ENCODE measurements at regions not wholly inside any gene's neighbourhood (a gene's known extent, or its start where the extent isn't known, plus 50 kb on each side); places are given as distances from the start of the nearest gene placed in this dataset.
"Not testable (repeated sequence)": the region's sequence is repeated elsewhere in the genome, so short reads cannot be mapped to it uniquely, and the experiment has no call there.

DNA sequence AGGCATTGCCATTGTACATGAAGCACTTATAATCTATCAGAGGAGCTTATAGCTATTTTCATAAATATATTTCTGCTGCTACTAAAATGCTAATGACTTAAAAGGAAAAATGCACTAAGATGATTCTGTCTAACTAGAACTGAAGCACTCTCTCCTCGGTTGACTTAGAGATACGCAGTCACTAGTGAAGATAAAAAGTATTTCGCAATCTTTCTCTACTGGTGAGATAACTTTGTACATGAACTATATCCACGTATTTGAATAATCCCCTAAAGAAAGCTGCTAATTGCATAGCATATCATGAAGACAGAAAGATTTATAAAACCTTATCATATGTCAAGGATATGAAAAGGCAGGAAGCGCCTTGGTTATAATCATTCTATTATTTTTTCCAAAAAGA, 658.1 kb upstream of the PRMT6 start:
- Histone ChIP-seq H3K4me1 (ENCODE audit: control insufficient read depth in 1 of 2, insufficient read depth in 2 of 2, low read length in 2 of 2) (no peaks in the 10 kb centered on the region), H3K36me3 (ENCODE audit: control insufficient read depth in 1 of 2, insufficient read depth in 2 of 2, low read length in 1 of 2) (no peaks in the 10 kb centered on the region), H3K4me3 (ENCODE audit: low read length in 2 of 2) (no peak overlapping the region), H3K27me3 (ENCODE audit: control insufficient read depth in 1 of 2, insufficient read depth in 2 of 2, low read length in 1 of 2) (no peaks in the 10 kb centered on the region), H3K9me3 (ENCODE audit: control insufficient read depth, low read length) (no peaks in the 10 kb centered on the region), H3K27ac (ENCODE audit: low read depth in 1 of 2, low read length in 2 of 2) (no peak overlapping the region)
- intact Hi-C loops (cut with DNase I), result no loop called here
- WGBS, 2 donors, result 64 to 77% methylated on average over 5 of the region's 5 CpGs
- ATAC-seq (ENCODE audit: low FRiP score) (no peak), DNase-seq (no peak)

DNA sequence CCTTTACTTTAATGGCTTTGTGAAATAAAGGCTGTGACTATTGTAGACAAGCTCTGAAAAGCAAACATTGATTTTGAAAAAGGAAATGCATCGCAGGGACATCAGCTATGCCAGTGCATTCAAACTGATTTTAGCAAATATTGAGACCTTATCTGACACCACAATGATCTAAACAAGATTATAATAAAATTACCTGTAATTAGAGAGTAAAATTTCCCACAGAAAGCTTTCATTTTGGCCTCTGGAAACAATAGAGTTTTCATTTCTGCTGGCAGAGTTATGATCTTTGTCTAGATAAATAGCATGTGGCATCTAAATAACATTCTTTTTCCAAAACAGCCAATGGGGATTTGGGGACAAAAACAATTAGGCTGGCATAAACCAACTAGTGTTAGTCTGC, 650.4 kb upstream of the PRMT6 start:
- DNase-seq (no peak), ATAC-seq (ENCODE audit: low FRiP score) (no peak)
- Histone ChIP-seq H3K27me3 (ENCODE audit: control insufficient read depth in 1 of 2, insufficient read depth in 2 of 2, low read length in 1 of 2) (no peaks in the 10 kb centered on the region), H3K9me3 (ENCODE audit: control insufficient read depth, low read length) (no peaks in the 10 kb centered on the region), H3K4me1 (ENCODE audit: control insufficient read depth in 1 of 2, insufficient read depth in 2 of 2, low read length in 2 of 2) (no peaks in the 10 kb centered on the region), H3K4me3 (ENCODE audit: low read length in 2 of 2) (no peak overlapping the region), H3K36me3 (ENCODE audit: control insufficient read depth in 1 of 2, insufficient read depth in 2 of 2, low read length in 1 of 2) (no peaks in the 10 kb centered on the region), H3K27ac (ENCODE audit: low read depth in 1 of 2, low read length in 2 of 2) (no peak overlapping the region)
- intact Hi-C loops (cut with DNase I), result no loop called here
- 67 to 77% methylated on average over 1 of the region's 1 CpG for WGBS, 2 donors

- DNase-seq; H3K27me3 ChIP-seq (ENCODE audit: control insufficient read depth in 1 of 2, insufficient read depth in 2 of 2, low read length in 1 of 2); H3K4me1 ChIP-seq (ENCODE audit: control insufficient read depth in 1 of 2, insufficient read depth in 2 of 2, low read length in 2 of 2); ATAC-seq (ENCODE audit: low FRiP score); H3K4me3 ChIP-seq (ENCODE audit: low read length in 2 of 2); H3K27ac ChIP-seq (ENCODE audit: low read depth in 1 of 2, low read length in 2 of 2); H3K36me3 ChIP-seq (ENCODE audit: control insufficient read depth in 1 of 2, insufficient read depth in 2 of 2, low read length in 1 of 2); H3K9me3 ChIP-seq (ENCODE audit: control insufficient read depth, low read length); intact Hi-C loops (cut with DNase I): not testable (repeated sequence)
- 86 to 87% methylated on average over 18 of the region's 18 CpGs for WGBS, 2 donors
These were observed 644.2 kb upstream of the PRMT6 start for GRCh38 chr1:106412321-106412720.

GRCh38 chr1:106435269-106435668, 621.2 kb upstream of the PRMT6 start:
- intact Hi-C loops (cut with DNase I), result no loop called here
- Histone ChIP-seq H3K4me3 (ENCODE audit: low read length in 2 of 2) (no peak overlapping the region), H3K9me3 (ENCODE audit: control insufficient read depth, low read length) (no peaks in the 10 kb centered on the region), H3K27ac (ENCODE audit: low read depth in 1 of 2, low read length in 2 of 2) (no peak overlapping the region), H3K36me3 (ENCODE audit: control insufficient read depth in 1 of 2, insufficient read depth in 2 of 2, low read length in 1 of 2) (no peaks in the 10 kb centered on the region), H3K4me1 (ENCODE audit: control insufficient read depth in 1 of 2, insufficient read depth in 2 of 2, low read length in 2 of 2) (no peaks in the 10 kb centered on the region), H3K27me3 (ENCODE audit: control insufficient read depth in 1 of 2, insufficient read depth in 2 of 2, low read length in 1 of 2) (no peaks in the 10 kb centered on the region)
- no peak for ATAC-seq (ENCODE audit: low FRiP score)
- no peak for DNase-seq
- WGBS, 2 donors, result 81 to 83% methylated on average over 1 of the region's 1 CpG

- DNase-seq, result no peak
- no peak for ATAC-seq (ENCODE audit: low FRiP score)
- WGBS, 2 donors, result 83% methylated on average over 4 of the region's 4 CpGs
- Histone ChIP-seq H3K36me3 (ENCODE audit: control insufficient read depth in 1 of 2, insufficient read depth in 2 of 2, low read length in 1 of 2) (no peaks in the 10 kb centered on the region), H3K4me3 (ENCODE audit: low read length in 2 of 2) (no peak overlapping the region), H3K27ac (ENCODE audit: low read depth in 1 of 2, low read length in 2 of 2) (no peak overlapping the region), H3K27me3 (ENCODE audit: control insufficient read depth in 1 of 2, insufficient read depth in 2 of 2, low read length in 1 of 2) (no peaks in the 10 kb centered on the region), H3K4me1 (ENCODE audit: control insufficient read depth in 1 of 2, insufficient read depth in 2 of 2, low read length in 2 of 2) (no peaks in the 10 kb centered on the region), H3K9me3 (ENCODE audit: control insufficient read depth, low read length) (no peaks in the 10 kb centered on the region)
- intact Hi-C loops (cut with DNase I), result no loop called here
These were observed 617.0 kb upstream of the PRMT6 start for GRCh38 chr1:106439475-106439874.

DNA sequence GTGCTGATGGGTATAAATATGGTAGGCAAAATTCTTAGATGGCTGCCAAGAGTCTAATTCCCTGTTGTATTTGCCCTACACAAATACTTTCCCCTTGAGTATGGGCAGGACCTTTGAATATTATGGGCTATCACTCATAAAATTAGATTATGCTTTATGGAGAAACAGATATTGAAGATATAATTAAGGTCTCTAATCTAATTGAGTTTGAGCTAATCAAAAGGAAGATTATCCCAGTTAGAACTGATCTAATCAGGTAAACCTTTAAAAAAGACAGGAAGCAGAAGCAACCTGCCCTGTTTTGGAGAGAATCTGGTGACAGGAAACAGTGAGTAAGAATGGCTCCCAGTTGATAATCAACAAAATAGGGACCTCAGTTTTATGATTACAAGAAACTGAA, 609.0 kb upstream of the PRMT6 start:
- no peak for ATAC-seq (ENCODE audit: low FRiP score)
- H3K9me3 ChIP-seq (ENCODE audit: control insufficient read depth, low read length), result no peaks in the 10 kb centered on the region

GRCh38 chr1:106456832-106457231, 599.6 kb upstream of the PRMT6 start:
- 50 to 58% methylated on average over 3 of the region's 3 CpGs for WGBS, 2 donors
- H3K4me1 ChIP-seq (ENCODE audit: control insufficient read depth in 1 of 2, insufficient read depth in 2 of 2, low read length in 2 of 2), result no peaks in the 10 kb centered on the region
- no peak for DNase-seq
- no peak overlapping the region for H3K27ac ChIP-seq (ENCODE audit: low read depth in 1 of 2, low read length in 2 of 2)
- intact Hi-C loops (cut with DNase I), result no loop called here
- H3K4me3 ChIP-seq (ENCODE audit: low read length in 2 of 2), result no peak overlapping the region
- no peak for ATAC-seq (ENCODE audit: low FRiP score)
- H3K36me3 ChIP-seq (ENCODE audit: control insufficient read depth in 1 of 2, insufficient read depth in 2 of 2, low read length in 1 of 2), result no peaks in the 10 kb centered on the region
- H3K27me3 ChIP-seq (ENCODE audit: control insufficient read depth in 1 of 2, insufficient read depth in 2 of 2, low read length in 1 of 2), result no peaks in the 10 kb centered on the region
- no peaks in the 10 kb centered on the region for H3K9me3 ChIP-seq (ENCODE audit: control insufficient read depth, low read length)

More for the DNA sequence above, 609.0 kb upstream of the PRMT6 start:
- DNase-seq, result no peak
- H3K4me3 ChIP-seq (ENCODE audit: low read length in 2 of 2), result no peak overlapping the region
- no peaks in the 10 kb centered on the region for H3K4me1 ChIP-seq (ENCODE audit: control insufficient read depth in 1 of 2, insufficient read depth in 2 of 2, low read length in 2 of 2)
- intact Hi-C loops (cut with DNase I), result no loop called here
- no peak overlapping the region for H3K27ac ChIP-seq (ENCODE audit: low read depth in 1 of 2, low read length in 2 of 2)
- no peaks in the 10 kb centered on the region for H3K27me3 ChIP-seq (ENCODE audit: control insufficient read depth in 1 of 2, insufficient read depth in 2 of 2, low read length in 1 of 2)
- no peaks in the 10 kb centered on the region for H3K36me3 ChIP-seq (ENCODE audit: control insufficient read depth in 1 of 2, insufficient read depth in 2 of 2, low read length in 1 of 2)

DNA sequence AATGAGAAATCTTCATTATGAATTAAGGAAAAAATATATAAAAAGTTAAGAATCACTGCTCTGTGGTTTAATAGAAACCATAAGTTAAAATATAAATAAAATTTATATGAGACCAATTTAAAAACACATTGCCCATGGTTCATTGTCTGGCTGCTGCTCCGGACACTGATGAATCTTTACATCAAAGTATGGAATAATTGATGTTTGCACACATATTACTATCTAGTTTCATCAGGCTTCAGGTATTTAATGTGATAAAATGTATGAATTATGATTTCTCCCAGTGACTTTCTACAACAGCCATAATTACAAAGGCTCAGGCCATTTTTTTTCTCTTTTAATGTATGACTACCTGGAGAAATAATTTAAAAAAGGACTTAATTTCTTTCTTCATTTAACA, 599.1 kb upstream of the PRMT6 start:
- H3K27ac ChIP-seq (ENCODE audit: low read depth in 1 of 2, low read length in 2 of 2), result no peak overlapping the region
- intact Hi-C loops (cut with DNase I), result no loop called here
- H3K4me1 ChIP-seq (ENCODE audit: control insufficient read depth in 1 of 2, insufficient read depth in 2 of 2, low read length in 2 of 2), result no peaks in the 10 kb centered on the region
- WGBS, 2 donors, result 74 to 83% methylated on average over 1 of the region's 1 CpG
- no peak overlapping the region for H3K4me3 ChIP-seq (ENCODE audit: low read length in 2 of 2)
- no peaks in the 10 kb centered on the region for H3K36me3 ChIP-seq (ENCODE audit: control insufficient read depth in 1 of 2, insufficient read depth in 2 of 2, low read length in 1 of 2)
- H3K27me3 ChIP-seq (ENCODE audit: control insufficient read depth in 1 of 2, insufficient read depth in 2 of 2, low read length in 1 of 2), result no peaks in the 10 kb centered on the region
- ATAC-seq (ENCODE audit: low FRiP score) (no peak), DNase-seq (no peak)
- no peaks in the 10 kb centered on the region for H3K9me3 ChIP-seq (ENCODE audit: control insufficient read depth, low read length)

DNA sequence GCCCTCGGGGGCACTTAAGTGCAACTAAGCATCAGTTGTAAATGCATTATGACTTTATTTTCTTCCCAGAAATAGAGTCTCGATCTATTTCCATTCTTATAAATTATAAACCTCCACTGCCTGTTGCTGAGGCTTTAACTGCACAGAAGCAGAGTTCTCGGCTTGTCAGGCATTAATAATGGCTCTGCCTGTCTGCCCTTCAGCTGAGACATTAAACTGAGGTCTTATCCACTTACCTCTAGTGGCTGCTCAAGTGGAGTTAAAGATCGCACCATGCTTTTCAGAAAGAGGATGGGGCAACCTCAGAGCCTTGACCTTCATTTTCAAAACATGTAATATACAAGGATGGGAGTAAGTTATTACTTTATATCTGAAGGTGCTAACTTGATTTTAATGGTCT, 597.6 kb upstream of the PRMT6 start:
- no peaks in the 10 kb centered on the region for H3K4me1 ChIP-seq (ENCODE audit: control insufficient read depth in 1 of 2, insufficient read depth in 2 of 2, low read length in 2 of 2)
- H3K27ac ChIP-seq (ENCODE audit: low read depth in 1 of 2, low read length in 2 of 2), result no peak overlapping the region
- no peak overlapping the region for H3K4me3 ChIP-seq (ENCODE audit: low read length in 2 of 2)
- 49 to 50% methylated on average over 4 of the region's 4 CpGs for WGBS, 2 donors
- H3K36me3 ChIP-seq (ENCODE audit: control insufficient read depth in 1 of 2, insufficient read depth in 2 of 2, low read length in 1 of 2), result no peaks in the 10 kb centered on the region
- no peaks in the 10 kb centered on the region for H3K9me3 ChIP-seq (ENCODE audit: control insufficient read depth, low read length)
- no peaks in the 10 kb centered on the region for H3K27me3 ChIP-seq (ENCODE audit: control insufficient read depth in 1 of 2, insufficient read depth in 2 of 2, low read length in 1 of 2)
- ATAC-seq (ENCODE audit: low FRiP score), result no peak
- intact Hi-C loops (cut with DNase I), result no loop called here
- DNase-seq, result no peak
